ENCODE measurements at regions not wholly inside any gene's neighbourhood (a gene's known extent, or its start where the extent isn't known, plus 50 kb on each side); places are given as distances from the start of the nearest gene placed in this dataset.

DNA sequence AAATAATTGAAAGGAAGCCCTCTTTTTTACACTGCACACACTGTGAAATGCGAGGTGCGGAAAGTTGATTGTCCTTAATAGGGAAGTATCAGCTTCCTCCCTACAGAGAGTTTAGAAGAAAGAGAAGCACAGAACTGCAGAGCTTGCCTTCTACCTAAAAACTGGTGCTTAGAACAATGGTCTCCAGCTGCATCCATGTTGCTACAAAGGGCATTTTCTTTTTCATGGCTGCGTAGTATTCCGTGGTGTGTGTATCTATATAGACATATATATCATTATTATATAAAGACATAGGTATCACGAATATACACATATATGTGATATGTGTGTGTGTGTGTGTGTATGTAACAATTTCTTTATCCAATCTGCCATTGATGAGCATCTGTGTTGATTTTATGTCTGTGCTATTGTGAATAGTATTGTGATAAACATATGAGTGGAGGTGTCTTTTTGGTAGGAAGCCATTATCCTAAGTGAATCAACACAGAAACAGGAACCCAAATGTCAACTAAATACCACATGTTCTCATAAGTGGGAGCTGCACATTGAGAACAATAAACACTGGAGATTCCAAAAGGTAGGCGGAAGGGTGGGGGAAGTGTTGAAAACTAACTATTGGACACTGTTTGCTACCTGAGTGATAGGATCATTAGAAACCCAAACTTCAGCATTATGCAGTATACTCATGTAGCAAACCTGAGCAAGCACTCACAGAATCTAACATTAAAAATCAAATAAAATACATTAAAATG lies 290.0 kb upstream of the RUNX1 start:
- TF ChIP-seq, protein P1, sequence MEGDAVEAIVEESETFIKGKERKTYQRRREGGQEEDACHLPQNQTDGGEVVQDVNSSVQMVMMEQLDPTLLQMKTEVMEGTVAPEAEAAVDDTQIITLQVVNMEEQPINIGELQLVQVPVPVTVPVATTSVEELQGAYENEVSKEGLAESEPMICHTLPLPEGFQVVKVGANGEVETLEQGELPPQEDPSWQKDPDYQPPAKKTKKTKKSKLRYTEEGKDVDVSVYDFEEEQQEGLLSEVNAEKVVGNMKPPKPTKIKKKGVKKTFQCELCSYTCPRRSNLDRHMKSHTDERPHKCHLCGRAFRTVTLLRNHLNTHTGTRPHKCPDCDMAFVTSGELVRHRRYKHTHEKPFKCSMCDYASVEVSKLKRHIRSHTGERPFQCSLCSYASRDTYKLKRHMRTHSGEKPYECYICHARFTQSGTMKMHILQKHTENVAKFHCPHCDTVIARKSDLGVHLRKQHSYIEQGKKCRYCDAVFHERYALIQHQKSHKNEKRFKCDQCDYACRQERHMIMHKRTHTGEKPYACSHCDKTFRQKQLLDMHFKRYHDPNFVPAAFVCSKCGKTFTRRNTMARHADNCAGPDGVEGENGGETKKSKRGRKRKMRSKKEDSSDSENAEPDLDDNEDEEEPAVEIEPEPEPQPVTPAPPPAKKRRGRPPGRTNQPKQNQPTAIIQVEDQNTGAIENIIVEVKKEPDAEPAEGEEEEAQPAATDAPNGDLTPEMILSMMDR (IDR thresholded peaks at IDR 0.05; ENCODE audit: insufficient read depth, low read depth, low read length): no peak
- no peak overlapping the region for H3K4me3 ChIP-seq (ENCODE audit: low read depth, low read length)
- no peak for DNase-seq (ENCODE audit: low read depth)

DNA sequence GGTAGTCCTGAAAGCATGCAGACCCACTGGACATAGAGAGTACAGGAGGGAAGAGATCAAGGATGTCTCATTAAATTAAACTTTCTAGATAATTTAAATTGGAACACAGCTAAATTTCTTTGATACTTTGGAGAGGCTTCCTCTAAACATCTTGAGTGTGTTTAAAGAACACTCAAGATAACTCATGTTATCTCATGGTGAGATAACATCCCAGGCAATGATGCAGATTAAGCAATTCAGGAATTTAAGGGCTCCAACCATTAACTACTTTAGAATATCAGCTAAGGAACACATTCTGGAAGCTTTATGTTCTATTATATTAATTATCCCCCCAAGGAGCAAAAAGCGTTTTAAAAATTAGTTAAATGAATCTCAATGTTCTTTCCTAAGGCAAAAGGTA lies 289.2 kb upstream of the RUNX1 start:
- H3K4me3 ChIP-seq (ENCODE audit: low read depth, low read length): no peak overlapping the region
- TF ChIP-seq, protein P1 (IDR thresholded peaks at IDR 0.05; ENCODE audit: insufficient read depth, low read depth, low read length): no peak
- DNase-seq (ENCODE audit: low read depth): peak; percentile 58

DNA sequence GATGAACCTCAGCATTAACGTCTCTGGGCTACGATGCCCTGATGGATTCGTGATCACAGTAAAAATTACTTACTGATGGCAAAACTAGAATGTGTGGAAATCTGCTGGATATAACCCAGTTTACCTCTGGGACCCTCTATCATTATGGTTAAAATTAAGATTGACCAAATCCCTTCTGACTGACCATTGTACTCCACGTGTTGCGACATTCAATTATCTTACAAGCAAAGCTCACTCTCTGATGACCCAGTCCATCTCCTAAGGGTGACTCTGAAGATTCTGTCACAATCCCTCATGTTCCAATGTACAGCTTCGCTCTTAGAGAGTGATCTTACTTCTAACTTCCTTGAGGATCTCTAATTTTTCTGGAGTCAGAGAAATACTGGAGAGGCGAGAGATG lies 288.5 kb upstream of the RUNX1 start:
- TF ChIP-seq, protein P1 (IDR thresholded peaks at IDR 0.05; ENCODE audit: insufficient read depth, low read depth, low read length): no peak
- H3K4me3 ChIP-seq (ENCODE audit: low read depth, low read length): no peak overlapping the region
- no peak for DNase-seq (ENCODE audit: low read depth)

DNA sequence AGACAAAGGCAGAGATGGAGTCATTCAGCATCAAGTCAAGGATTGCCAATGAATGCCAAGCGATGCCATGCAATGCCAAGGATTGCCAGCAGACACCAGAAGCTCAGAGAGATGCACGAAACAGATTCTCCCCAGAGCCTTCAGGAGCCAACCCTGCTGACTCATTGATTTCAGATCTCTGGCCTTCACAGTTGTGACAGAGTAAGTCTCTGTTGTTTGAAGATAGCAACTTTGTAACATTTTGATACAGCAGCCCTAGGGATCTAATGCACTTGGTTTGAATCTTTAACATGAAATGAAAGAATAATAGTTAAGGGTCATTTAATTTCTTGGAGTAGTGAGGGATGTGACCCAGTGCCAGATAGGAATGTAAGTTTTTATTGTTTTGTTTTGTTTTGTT lies 287.4 kb upstream of the RUNX1 start:
- no peak overlapping the region for H3K4me3 ChIP-seq (ENCODE audit: low read depth, low read length)
- no peak for DNase-seq (ENCODE audit: low read depth)
- TF ChIP-seq, protein P1 (IDR thresholded peaks at IDR 0.05; ENCODE audit: insufficient read depth, low read depth, low read length): no peak

DNA sequence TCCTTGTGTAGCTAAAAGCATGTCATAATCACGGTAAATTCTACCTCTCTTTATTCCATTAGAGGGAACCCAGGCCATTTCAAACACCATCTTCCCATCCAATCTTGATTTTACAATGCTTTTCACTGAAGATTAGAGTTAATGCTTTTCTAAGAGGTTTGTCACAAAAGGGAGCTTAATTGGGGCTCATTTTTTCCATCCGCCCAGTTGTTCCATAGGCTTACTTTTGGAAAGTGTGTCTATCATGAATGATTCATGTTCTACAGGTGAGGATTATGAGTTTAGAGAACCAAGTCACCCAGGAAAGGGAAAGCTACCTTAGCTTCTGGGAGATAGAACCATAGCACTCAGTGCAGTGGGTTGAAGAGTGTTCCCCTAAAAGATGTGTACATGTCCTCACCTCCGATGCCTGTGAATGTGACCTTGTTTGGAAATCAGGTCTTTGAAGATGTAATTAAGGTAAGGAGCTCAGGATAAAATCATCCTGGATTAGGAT lies 286.9 kb upstream of the RUNX1 start:
- DNase-seq (ENCODE audit: low read depth): no peak
- TF ChIP-seq, protein P1 (IDR thresholded peaks at IDR 0.05; ENCODE audit: insufficient read depth, low read depth, low read length): no peak
- no peak overlapping the region for H3K4me3 ChIP-seq (ENCODE audit: low read depth, low read length)

DNA sequence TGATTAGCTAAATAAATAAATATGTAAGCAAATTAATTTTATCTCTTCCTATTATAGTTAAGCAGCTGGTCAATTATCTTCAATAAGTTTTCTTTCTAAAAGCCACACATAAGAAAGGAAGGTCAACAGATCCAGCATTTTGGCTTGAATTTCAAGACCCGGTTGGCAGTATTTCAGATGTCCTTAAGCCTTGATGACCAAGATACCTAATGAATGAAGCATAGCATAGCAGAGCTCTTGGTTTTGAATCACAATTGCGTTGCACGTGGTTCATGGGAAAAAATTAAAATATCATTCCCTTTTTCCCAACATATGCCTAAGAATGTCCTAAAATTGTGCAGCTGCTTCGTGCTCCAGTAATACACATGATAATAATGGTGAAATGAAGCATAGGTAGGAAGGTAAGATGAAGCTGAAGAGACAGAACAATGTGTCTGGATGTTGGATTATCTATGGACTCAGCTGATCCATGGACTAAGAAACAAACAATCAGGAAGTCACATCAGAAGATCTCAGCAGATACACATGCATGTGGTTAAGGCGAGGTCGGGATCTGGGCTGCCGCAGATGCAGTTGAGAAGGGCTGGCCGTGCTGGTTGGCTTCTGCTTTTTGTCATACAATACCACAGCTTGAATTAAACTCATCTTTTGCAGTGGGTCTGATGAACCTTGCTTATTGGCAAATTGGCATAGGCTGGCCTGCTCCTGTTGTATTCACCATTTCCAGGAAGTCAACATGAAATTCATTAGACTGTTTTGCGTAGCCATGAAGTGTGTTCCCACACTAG lies 284.9 kb upstream of the RUNX1 start:
- TF ChIP-seq, protein P1 (IDR thresholded peaks at IDR 0.05; ENCODE audit: insufficient read depth, low read depth, low read length): no peak
- no peak for DNase-seq (ENCODE audit: low read depth)
- H3K4me3 ChIP-seq (ENCODE audit: low read depth, low read length): no peak overlapping the region

Measured in fibroblast of villous mesenchyme (primary cell).